MM.1S (cell line): ENCODE measurements at regions not wholly inside any gene's neighbourhood (a gene's known extent, or its start where the extent isn't known, plus 50 kb on each side); places are given as distances from the start of the nearest gene placed in this dataset.

Experiments used
- DNase-seq: peaks from one replicate; pipeline ENCODE4 v3.0.0-alpha.2; 2015
- H2AFZ ChIP-seq: fragments of 300-600 bp; sonication (generic); 2 replicates; pipeline ENCODE4 v1.6.0; 2016; ENCODE audit warnings: antibody characterized with exemption, low read length
- H3F3A ChIP-seq: fragments of 300-600 bp; sonication (generic); 2 replicates; pipeline ENCODE4 v1.6.1; 2016; ENCODE audit warnings: mild to moderate bottlenecking, antibody characterized with exemption, low read length, moderate library complexity, mixed read lengths; ENCODE audit not compliant: insufficient read depth
- H3K27ac ChIP-seq: fragments of 300-600 bp; sonication (generic); 2 replicates; pipeline ENCODE4 v1.5.1; 2016; ENCODE audit warnings: mild to moderate bottlenecking, low read length
- H3K27me3 ChIP-seq: fragments of 300-600 bp; sonication (generic); replicated peaks from 2 replicates; pipeline ENCODE4 v1.6.0; 2016; ENCODE audit warnings: low read length; ENCODE audit not compliant: insufficient read depth
- H3K36me3 ChIP-seq: fragments of 300-600 bp; sonication (generic); replicated peaks from 2 replicates; pipeline ENCODE4 v1.6.1; 2016; ENCODE audit warnings: mild to moderate bottlenecking, low read length, mixed read lengths; ENCODE audit not compliant: insufficient read depth
- H3K4me1 ChIP-seq: fragments of 300-600 bp; sonication (generic); 2 replicates; pipeline ENCODE4 v1.6.1; 2016; ENCODE audit warnings: low read length, mixed read lengths
- H3K4me2 ChIP-seq: fragments of 300-600 bp; sonication (generic); 2 replicates; pipeline ENCODE4 v1.6.0; 2016; ENCODE audit warnings: low read depth, low read length
- H3K4me3 ChIP-seq: fragments of 300-600 bp; sonication (generic); 2 replicates; pipeline ENCODE4 v1.5.1; 2016; ENCODE audit warnings: low read length, mixed read lengths
- H3K79me2 ChIP-seq: fragments of 300-600 bp; sonication (generic); 2 replicates; pipeline ENCODE4 v1.6.1; 2016; ENCODE audit warnings: mixed run types, low read length, mixed read lengths
- H3K9ac ChIP-seq: fragments of 300-600 bp; sonication (generic); 2 replicates; pipeline ENCODE4 v1.6.1; 2016; ENCODE audit warnings: low read length, mixed read lengths
- H3K9me2 ChIP-seq: fragments of 300-600 bp; sonication (generic); replicated peaks from 2 replicates; pipeline ENCODE4 v1.6.1; 2016; ENCODE audit warnings: mild to moderate bottlenecking, low read length, mixed read lengths; ENCODE audit not compliant: insufficient read depth
- H3K9me3 ChIP-seq: fragments of 300-600 bp; sonication (generic); replicated peaks from 2 replicates; pipeline ENCODE4 v1.6.1; 2016; ENCODE audit warnings: mild to moderate bottlenecking, low read length, mixed read lengths; ENCODE audit not compliant: insufficient read depth
- H4K20me1 ChIP-seq: fragments of 300-600 bp; sonication (generic); 2 replicates; pipeline ENCODE4 v1.6.1; 2016; ENCODE audit warnings: mild to moderate bottlenecking, low read length, moderate library complexity, mixed read lengths; ENCODE audit not compliant: insufficient read depth
- EZH2 ChIP-seq: fragments of 300-600 bp; sonication (generic); optimal IDR thresholded peaks from 2 replicates; pipeline ENCODE3; 2017; ENCODE audit warnings: low read depth, mild to moderate bottlenecking, antibody characterized with exemption, low read length, mixed read lengths
- EZH2phosphoT487 ChIP-seq: fragments of 300-600 bp; sonication (generic); IDR thresholded peaks from 2 replicates; pipeline ENCODE4 v1.6.1; 2018; ENCODE audit warnings: antibody characterized with exemption, low read length
- TF ChIP-seq, protein P1 (sequence below): fragments of 300-600 bp; sonication (generic); IDR thresholded peaks from 2 replicates; pipeline ENCODE4 v1.5.1; 2016; ENCODE audit warnings: antibody characterized with exemption, low read length, mixed read lengths

DNA sequence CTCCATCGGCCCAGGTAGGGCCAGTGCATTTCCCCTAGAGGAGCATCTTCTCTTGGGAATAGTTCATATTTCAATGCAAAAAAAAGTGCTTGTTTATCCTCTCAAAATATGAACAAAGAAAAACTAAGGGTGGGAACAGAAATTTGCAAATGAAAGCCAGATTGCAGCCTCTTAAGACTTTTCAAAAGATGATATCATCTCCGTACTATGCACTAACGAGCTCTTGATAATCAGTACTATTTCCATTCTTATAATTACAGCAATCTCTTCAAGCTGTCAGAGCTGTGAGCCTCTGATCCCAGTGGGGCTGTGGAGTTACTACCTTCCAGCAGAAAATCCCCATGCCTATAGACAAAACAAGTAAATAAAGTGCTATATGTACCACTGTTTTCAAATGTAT is 77.1 kb downstream of the SOD2 start:
- no peaks in the 10 kb centered on the region for H3K4me1 ChIP-seq
- TF ChIP-seq, protein P1, sequence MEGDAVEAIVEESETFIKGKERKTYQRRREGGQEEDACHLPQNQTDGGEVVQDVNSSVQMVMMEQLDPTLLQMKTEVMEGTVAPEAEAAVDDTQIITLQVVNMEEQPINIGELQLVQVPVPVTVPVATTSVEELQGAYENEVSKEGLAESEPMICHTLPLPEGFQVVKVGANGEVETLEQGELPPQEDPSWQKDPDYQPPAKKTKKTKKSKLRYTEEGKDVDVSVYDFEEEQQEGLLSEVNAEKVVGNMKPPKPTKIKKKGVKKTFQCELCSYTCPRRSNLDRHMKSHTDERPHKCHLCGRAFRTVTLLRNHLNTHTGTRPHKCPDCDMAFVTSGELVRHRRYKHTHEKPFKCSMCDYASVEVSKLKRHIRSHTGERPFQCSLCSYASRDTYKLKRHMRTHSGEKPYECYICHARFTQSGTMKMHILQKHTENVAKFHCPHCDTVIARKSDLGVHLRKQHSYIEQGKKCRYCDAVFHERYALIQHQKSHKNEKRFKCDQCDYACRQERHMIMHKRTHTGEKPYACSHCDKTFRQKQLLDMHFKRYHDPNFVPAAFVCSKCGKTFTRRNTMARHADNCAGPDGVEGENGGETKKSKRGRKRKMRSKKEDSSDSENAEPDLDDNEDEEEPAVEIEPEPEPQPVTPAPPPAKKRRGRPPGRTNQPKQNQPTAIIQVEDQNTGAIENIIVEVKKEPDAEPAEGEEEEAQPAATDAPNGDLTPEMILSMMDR, result no peak
- no peak for TF ChIP-seq EZH2
- TF ChIP-seq EZH2phosphoT487, result no peak
- H3K36me3 ChIP-seq, result no peaks in the 10 kb centered on the region
- H3K4me3 ChIP-seq, result no peak overlapping the region
- H2AFZ ChIP-seq, result no peak overlapping the region
- no peaks in the 10 kb centered on the region for H4K20me1 ChIP-seq
- no peaks in the 10 kb centered on the region for H3K9me2 ChIP-seq
- H3K4me2 ChIP-seq, result no peak overlapping the region
- H3K9me3 ChIP-seq, result no peaks in the 10 kb centered on the region
- no peak overlapping the region for H3K9ac ChIP-seq
- no peaks in the 10 kb centered on the region for H3K27me3 ChIP-seq
- DNase-seq, result no peak
- no peak overlapping the region for H3K27ac ChIP-seq
- no peaks in the 10 kb centered on the region for H3K79me2 ChIP-seq
- H3F3A ChIP-seq, result no peaks in the 10 kb centered on the region

DNA sequence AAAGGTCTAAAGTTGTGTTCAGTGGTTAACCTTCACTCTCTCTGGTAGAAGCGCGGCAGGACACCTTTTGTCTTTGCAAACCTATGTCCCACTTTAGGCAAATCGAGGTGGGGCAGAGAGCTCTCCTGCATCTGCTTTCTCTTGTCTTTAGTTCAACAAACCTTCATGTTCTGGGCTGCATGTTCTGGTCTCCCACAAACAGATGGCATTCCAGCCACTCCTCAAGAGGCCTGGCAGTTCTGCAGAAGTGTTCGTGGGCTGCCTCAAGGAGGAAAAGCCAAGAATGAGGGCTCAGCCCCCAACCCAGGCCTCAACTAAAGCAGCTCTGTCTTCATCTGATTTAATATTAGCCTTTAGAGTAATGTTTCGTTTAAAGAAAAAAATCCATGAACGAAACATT is 82.2 kb downstream of the SOD2 start:
- Histone ChIP-seq H3K4me3 (no peak overlapping the region), H2AFZ (no peak overlapping the region), H3F3A (no peaks in the 10 kb centered on the region), H3K27ac (no peak overlapping the region), H4K20me1 (no peaks in the 10 kb centered on the region), H3K9me2 (no peaks in the 10 kb centered on the region), H3K4me1 (no peaks in the 10 kb centered on the region), H3K27me3 (no peaks in the 10 kb centered on the region), H3K9me3 (no peaks in the 10 kb centered on the region), H3K9ac (no peak overlapping the region), H3K4me2 (no peak overlapping the region), H3K36me3 (no peaks in the 10 kb centered on the region), H3K79me2 (no peaks in the 10 kb centered on the region)
- TF ChIP-seq EZH2phosphoT487 (no peak), EZH2 (no peak)
- TF ChIP-seq, protein P1, result no peak
- DNase-seq, result no peak

DNA sequence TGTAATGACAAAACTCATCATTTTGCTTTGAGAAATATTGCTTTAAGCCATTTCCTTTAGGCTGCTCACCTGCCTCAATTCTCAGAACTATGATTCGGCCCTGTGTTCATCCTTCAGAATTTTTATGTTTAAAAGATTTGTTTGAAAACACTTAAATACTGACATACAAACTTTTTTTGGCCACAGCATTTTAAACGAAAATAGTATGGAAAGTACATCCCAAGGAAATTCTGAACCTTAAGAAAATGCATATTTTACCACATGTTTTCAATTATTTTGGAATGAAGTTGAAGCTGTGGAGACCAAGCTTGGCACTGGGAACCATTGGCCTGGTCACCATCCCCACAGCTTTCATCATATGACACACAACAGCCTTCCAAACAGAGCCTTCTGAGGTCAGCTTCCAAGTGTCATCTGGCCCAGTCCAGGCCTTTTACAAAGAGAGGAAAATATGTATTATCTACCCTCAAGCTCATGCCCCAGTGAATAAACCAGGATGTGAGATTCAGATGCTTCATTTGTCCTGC is 83.3 kb downstream of the SOD2 start:
- H3K27ac ChIP-seq, result no peak overlapping the region
- DNase-seq, result no peak
- no peak overlapping the region for H2AFZ ChIP-seq
- H3K9me3 ChIP-seq, result no peaks in the 10 kb centered on the region
- H3K79me2 ChIP-seq, result no peaks in the 10 kb centered on the region
- H4K20me1 ChIP-seq, result no peaks in the 10 kb centered on the region
- H3K4me1 ChIP-seq, result no peaks in the 10 kb centered on the region
- no peak overlapping the region for H3K4me3 ChIP-seq
- no peak overlapping the region for H3K9ac ChIP-seq
- no peaks in the 10 kb centered on the region for H3K36me3 ChIP-seq
- H3K27me3 ChIP-seq, result no peaks in the 10 kb centered on the region
- H3F3A ChIP-seq, result no peaks in the 10 kb centered on the region
- no peak overlapping the region for H3K4me2 ChIP-seq
- H3K9me2 ChIP-seq, result no peaks in the 10 kb centered on the region
- TF ChIP-seq EZH2 (no peak), EZH2phosphoT487 (no peak)
- TF ChIP-seq, protein P1, result no peak
